IMR-90 (cell line): ENCODE measurements at regions not wholly inside any gene's neighbourhood (a gene's known extent, or its start where the extent isn't known, plus 50 kb on each side); places are given as distances from the start of the nearest gene placed in this dataset.

Source experiments
- ATAC-seq: fragments of 200-7000 bp; cut with Tn5 transposase; 2 replicates; pipeline ENCODE4 v1.9.1; 2020; ENCODE audit warnings: low read depth, mild to moderate bottlenecking, moderate library complexity
- BruUV-seq: library from RNA; stranded (reverse); fragments of 400-500 nt; replicated peaks from 2 replicates; lab custom pipeline; 2021; lab: Mats Ljungman, UMichigan
- CTCF ChIA-PET: fragments of 300-600 bp; formaldehyde crosslinking; extraction: SDS; loops from one replicate; lab custom pipeline; 2021; ENCODE audit warnings: antibody characterized with exemption; lab: Yijun Ruan, JAX
- POLR2A ChIA-PET: fragments of 300-600 bp; sonication (Branson Sonifier 250); formaldehyde crosslinking; loops from one replicate; lab custom pipeline; 2022; ENCODE audit warnings: antibody characterized with exemption; ENCODE audit not compliant: unreplicated experiment; lab: Charles Lee
- DNase-seq: peaks from one replicate; pipeline ENCODE4 v3.0.0; 2013
- H2AFZ ChIP-seq: replicated peaks from 2 replicates; pipeline ENCODE3; 2013; ENCODE audit warnings: low read length, mild to moderate bottlenecking; ENCODE audit not compliant: poor library complexity
- H2AK5ac ChIP-seq: 2 replicates; pipeline ENCODE4 v1.6.1; 2013; ENCODE audit warnings: low read depth, low read length, inconsistent platforms
- H2AK9ac ChIP-seq: replicated peaks from 2 replicates; pipeline ENCODE3; 2013; ENCODE audit warnings: mild to moderate bottlenecking, low read depth, low read length, moderate library complexity; ENCODE audit not compliant: poor library complexity
- H2BK120ac ChIP-seq: 2 replicates; pipeline ENCODE4 v1.6.1; 2013; ENCODE audit warnings: low read depth, low read length, inconsistent platforms
- H2BK15ac ChIP-seq: 3 replicates; pipeline ENCODE4 v1.6.1; 2013; ENCODE audit warnings: low read depth, low read length, inconsistent platforms
- H2BK20ac ChIP-seq: 2 replicates; pipeline ENCODE4 v1.6.1; 2013; ENCODE audit warnings: low read depth, mild to moderate bottlenecking, inconsistent platforms, low read length, moderate library complexity
- H2BK5ac ChIP-seq: 2 replicates; pipeline ENCODE4 v1.6.1; 2013; ENCODE audit warnings: mild to moderate bottlenecking, low read depth, low read length, inconsistent platforms; ENCODE audit not compliant: poor library complexity, severe bottlenecking
- H3K14ac ChIP-seq: replicated peaks from 2 replicates; pipeline ENCODE4 v1.6.1; 2013; ENCODE audit warnings: low read depth, low read length, inconsistent platforms
- H3K18ac ChIP-seq: 2 replicates; pipeline ENCODE4 v1.6.1; 2013; ENCODE audit warnings: low read depth, low read length, control low read depth
- H3K23ac ChIP-seq: 2 replicates; pipeline ENCODE4 v1.6.1; 2013; ENCODE audit warnings: low read depth, low read length, inconsistent platforms
- H3K27ac ChIP-seq: 2 replicates; pipeline ENCODE4 v1.5.1; 2013; ENCODE audit warnings: mild to moderate bottlenecking, control low read depth, low read length; ENCODE audit not compliant: insufficient read depth
- H3K27me3 ChIP-seq: 2 replicates; pipeline ENCODE4 v1.6.1; 2013; ENCODE audit warnings: low read length; ENCODE audit not compliant: control insufficient read depth, insufficient read depth
- H3K36me3 ChIP-seq: 2 replicates; pipeline ENCODE4 v1.6.1; 2013; ENCODE audit warnings: low read length, mixed read lengths; ENCODE audit not compliant: control insufficient read depth, insufficient read depth
- H3K4ac ChIP-seq: 2 replicates; pipeline ENCODE4 v1.6.1; 2013; ENCODE audit warnings: low read depth, low read length, inconsistent platforms
- H3K4me1 ChIP-seq: 2 replicates; pipeline ENCODE4 v1.6.1; 2013; ENCODE audit warnings: low read length, mixed read lengths; ENCODE audit not compliant: control insufficient read depth, insufficient read depth
- H3K4me2 ChIP-seq: 2 replicates; pipeline ENCODE4 v1.6.1; 2013; ENCODE audit warnings: low read depth, mild to moderate bottlenecking, control low read depth, low read length, moderate library complexity
- H3K4me3 ChIP-seq: 2 replicates; pipeline ENCODE4 v1.5.1; 2013; ENCODE audit warnings: low read depth, mild to moderate bottlenecking, control low read depth, low read length, moderate library complexity; ENCODE audit not compliant: insufficient read depth
- H3K56ac ChIP-seq: 2 replicates; pipeline ENCODE4 v1.6.1; 2013; ENCODE audit warnings: low read length, inconsistent platforms; ENCODE audit not compliant: insufficient read depth; ENCODE audit errors: extremely low read depth
- H3K79me1 ChIP-seq, 2 experiments: 2 replicates each; pipeline ENCODE4 v1.6.1; 2013; ENCODE audit warnings: low read length in 2 of 2, inconsistent platforms in 1 of 2, low read depth in 1 of 2
- H3K9ac ChIP-seq: 2 replicates; pipeline ENCODE4 v1.6.1; 2013; ENCODE audit warnings: low read depth, low read length, control low read depth
- H3K9me1 ChIP-seq: 2 replicates; pipeline ENCODE4 v1.6.1; 2013; ENCODE audit warnings: low read length, inconsistent platforms; ENCODE audit not compliant: insufficient read depth
- H3K9me3 ChIP-seq: 2 replicates; pipeline ENCODE4 v1.6.1; 2013; ENCODE audit warnings: low read length; ENCODE audit not compliant: control insufficient read depth, insufficient read depth
- H4K20me1 ChIP-seq: 2 replicates; pipeline ENCODE4 v1.6.1; 2013; ENCODE audit warnings: low read length, inconsistent platforms; ENCODE audit not compliant: insufficient read depth
- H4K5ac ChIP-seq: 2 replicates; pipeline ENCODE4 v1.6.1; 2013; ENCODE audit warnings: mild to moderate bottlenecking, low read depth, low read length, control low read depth
- H4K8ac ChIP-seq, 2 experiments: 2 replicates each; pipeline ENCODE4 v1.6.1; 2013; ENCODE audit warnings: low read depth in 2 of 2, low read length in 2 of 2, control low read depth in 1 of 2, inconsistent platforms in 1 of 2
- H4K91ac ChIP-seq: 2 replicates; pipeline ENCODE4 v1.6.1; 2013; ENCODE audit warnings: low read depth, low read length, inconsistent platforms; ENCODE audit not compliant: insufficient read depth
- MXI1 ChIP-seq: IDR thresholded peaks from 2 replicates; pipeline ENCODE4 v1.6.1; 2012; ENCODE audit warnings: low read depth, mild to moderate bottlenecking, low read length, moderate library complexity, borderline replicate concordance
- WGBS, 2 experiments: methylation state at CpG; one replicate each; pipeline versions ENCODE4 v1.1.5 to v1.1.7; 2013; ENCODE audit warnings: missing lambda C conversion rate in 2 of 2; ENCODE audit not compliant: insufficient read length in 1 of 2; ENCODE audit errors: extremely low coverage in 2 of 2; 5-methylcytosine and 5-hydroxymethylcytosine counted together
- dilution Hi-C: fragments of 300-500 bp; cut with HindIII; formaldehyde crosslinking; loops from one replicate; pipeline ENCODE4 v1.14.3; 2018; ENCODE audit warnings: low sequenced_read_pairs; ENCODE audit not compliant: unreplicated experiment
- in situ Hi-C: fragments of 300-500 bp; cut with MboI; formaldehyde crosslinking; loops from 3 replicates; pipeline ENCODE4 v1.14.3; 2019; ENCODE audit warnings: low sequenced_read_pairs, inconsistent platforms, mixed read lengths
- intact Hi-C: fragments of 100-400 bp; cut with micrococcal nuclease; formaldehyde crosslinking; loops from 2 replicates; pipeline ENCODE4 v1.10.0; 2022

DNA sequence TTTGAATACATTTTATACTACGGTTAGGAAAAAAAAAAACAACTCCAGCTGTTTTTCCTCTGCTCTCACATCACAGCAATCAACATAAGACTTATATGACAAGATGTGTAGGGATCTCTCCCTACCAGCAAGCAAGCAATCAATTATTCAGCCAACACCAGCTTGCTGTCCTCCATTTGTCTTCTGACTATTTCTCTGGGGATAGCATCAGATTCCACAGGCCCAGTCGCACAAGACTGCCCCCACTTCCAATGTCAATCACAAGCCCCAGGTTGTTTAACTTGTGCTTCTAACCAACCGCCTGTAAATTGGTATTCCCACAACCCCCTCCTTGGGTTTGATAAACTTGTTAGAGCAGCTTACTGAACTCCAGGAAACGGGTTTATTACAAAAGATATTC lies 873.1 kb upstream of the TMPRSS15 start:
- Histone ChIP-seq H2BK120ac (no peak overlapping the region), H4K20me1 (no peaks in the 10 kb centered on the region), H4K8ac (no peak overlapping the region), H3K4ac (no peak overlapping the region), H2AFZ (no peak overlapping the region), H3K36me3 (no peaks in the 10 kb centered on the region), H4K5ac (no peak overlapping the region), H2BK15ac (no peak overlapping the region), H2BK5ac (no peak overlapping the region), H3K4me1 (no peaks in the 10 kb centered on the region), H3K56ac (no peak overlapping the region), H3K18ac (no peak overlapping the region), H3K27me3 (no peaks in the 10 kb centered on the region), H4K91ac (no peak overlapping the region), H3K79me1 (no peaks in the 10 kb centered on the region), H2BK20ac (no peak overlapping the region), H3K4me3 (no peak overlapping the region), H3K27ac (no peak overlapping the region), H3K9ac (no peak overlapping the region), H3K9me1 (no peaks in the 10 kb centered on the region), H2AK9ac (no peak overlapping the region), H3K14ac (no peak overlapping the region), H3K23ac (no peak overlapping the region), H2AK5ac (no peak overlapping the region), H3K4me2 (no peak overlapping the region), H3K9me3 (peaks cover 2% of the 10 kb centered on the region; the same call in 1 of the 2 replicates)
- no TSS peak for BruUV-seq
- TF ChIP-seq MXI1: no peak
- dilution Hi-C loops (no loop called here), in situ Hi-C loops (no loop called here), intact Hi-C loops (no loop called here)
- ATAC-seq (no peak), DNase-seq (no peak)
- ChIA-PET CTCF (no interaction called here), POLR2A (no interaction called here)
- WGBS, 2 experiments: no CpG with 5 or more reads among the region's 4 CpGs
